Testis (tissue), 2 donors: ENCODE measurements at regions not wholly inside any gene's neighbourhood (a gene's known extent, or its start where the extent isn't known, plus 50 kb on each side); places are given as distances from the start of the nearest gene placed in this dataset.

ENCODE experiments used
- CTCF ChIP-seq, 3 experiments: fragments of 450-650 bp in 2 of 3; fragments of 200-600 bp in 1 of 3; sonication (generic) in 1 of 3; IDR thresholded peaks; one replicate each; pipeline ENCODE4 v1.5.1; 2016 to 2019; ENCODE audit warnings: antibody characterized with exemption in 3 of 3, mild to moderate bottlenecking in 2 of 3, moderate library complexity in 1 of 3
- POLR2A ChIP-seq: fragments of 450-650 bp; IDR thresholded peaks from one replicate; pipeline ENCODE4 v1.6.1; 2017; ENCODE audit warnings: antibody characterized with exemption, mild to moderate bottlenecking, moderate library complexity

- peak; percentile 58 to 77 (median 65) for TF ChIP-seq CTCF (IDR thresholded peaks at IDR 0.05)
- TF ChIP-seq POLR2A = no peak
These were observed 303.5 kb upstream of the SMIM30 start for GRCh38 chr7:113421696-113422330.
